Activated naive CD4-positive, alpha-beta T cell treated with anti-CD3 and anti-CD28 coated beads for 36 hours (primary cell): ENCODE measurements at regions not wholly inside any gene's neighbourhood (a gene's known extent, or its start where the extent isn't known, plus 50 kb on each side); places are given as distances from the start of the nearest gene placed in this dataset.

Source experiments
- CTCF ChIA-PET: fragments of 350-600 bp; sonication (Branson Sonifier 250); formaldehyde crosslinking; loops from one replicate; lab custom pipeline; 2021; ENCODE audit warnings: antibody characterized with exemption; lab: Charles Lee
- DNase-seq: peaks from one replicate; pipeline ENCODE4 v3.0.0-alpha.2; 2020
- H3K27ac Mint-ChIP-seq: one replicate; pipeline ENCODE4 v1.8.0; 2021; ENCODE audit warnings: mild to moderate bottlenecking, mixed read lengths
- H3K27me3 Mint-ChIP-seq: one replicate; pipeline ENCODE4 v1.8.0; 2021; ENCODE audit warnings: low read depth, mixed read lengths
- H3K36me3 Mint-ChIP-seq: one replicate; pipeline ENCODE4 v1.8.0; 2021; ENCODE audit warnings: low read depth, mixed read lengths
- H3K4me1 Mint-ChIP-seq: one replicate; pipeline ENCODE4 v1.8.0; 2021; ENCODE audit warnings: low read depth, mixed read lengths
- H3K4me3 Mint-ChIP-seq: one replicate; pipeline ENCODE4 v1.8.0; 2021; ENCODE audit warnings: mild to moderate bottlenecking, moderate library complexity, mixed read lengths
- H3K9me3 Mint-ChIP-seq: one replicate; pipeline ENCODE4 v1.8.0; 2021; ENCODE audit warnings: mixed read lengths
- intact Hi-C: fragments of 100-400 bp; cut with micrococcal nuclease; formaldehyde crosslinking; loops from one replicate; pipeline ENCODE4 v1.15.1; 2023

GRCh38 chr13:74573654-74574053 is 439.4 kb upstream of the KLF12 start:
- DNase-seq, result peak; percentile 57
- Mint-ChIP-seq H3K27ac (no peak overlapping the region), H3K9me3 (no peaks in the 10 kb centered on the region), H3K4me1 (peaks cover 10% of the 10 kb centered on the region), H3K27me3 (peaks cover 20% of the 10 kb centered on the region), H3K4me3 (no peak overlapping the region), H3K36me3 (no peaks in the 10 kb centered on the region)
- intact Hi-C loops, result loop anchor here (1.0 to 10.0 kb wide), 4 partner anchors 439 to 819 kb away; partner anchors contain the start of gene KLF12
- CTCF ChIA-PET, result interaction anchor here (0.9 kb wide), 1 partner anchor 312 kb away, joined by 3 read pairs; no protein-coding TSS in a partner anchor

- Mint-ChIP-seq H3K9me3 (no peaks in the 10 kb centered on the region), H3K27me3 (peaks cover 20% of the 10 kb centered on the region), H3K36me3 (no peaks in the 10 kb centered on the region), H3K27ac (no peak overlapping the region), H3K4me3 (no peak overlapping the region), H3K4me1 (peaks cover 10% of the 10 kb centered on the region)
- CTCF ChIA-PET, result interaction anchor here (0.8 kb wide), 1 partner anchor 9 kb away, joined by 3 read pairs; no protein-coding TSS in a partner anchor
- DNase-seq, result no peak
- intact Hi-C loops, result loop anchor here (10.0 kb wide), 3 partner anchors 437 to 817 kb away; partner anchors contain the start of gene KLF12
These were observed 437.6 kb upstream of the KLF12 start for GRCh38 chr13:74571811-74572210.

- peaks cover 12% of the 10 kb centered on the region for H3K27me3 Mint-ChIP-seq
- intact Hi-C loops, result loop anchor here (10.0 kb wide), 3 partner anchors 436 to 816 kb away; partner anchors contain the start of gene KLF12
- no peak for DNase-seq
- no peak overlapping the region for H3K4me3 Mint-ChIP-seq
- H3K36me3 Mint-ChIP-seq, result no peaks in the 10 kb centered on the region
- H3K9me3 Mint-ChIP-seq, result no peaks in the 10 kb centered on the region
- CTCF ChIA-PET, result interaction anchor here (0.7 kb wide), 1 partner anchor 1447 kb away, joined by 3 read pairs; no protein-coding TSS in a partner anchor
- H3K4me1 Mint-ChIP-seq, result peaks cover 6% of the 10 kb centered on the region
- no peak overlapping the region for H3K27ac Mint-ChIP-seq
These were observed 436.6 kb upstream of the KLF12 start for GRCh38 chr13:74570834-74571233.

GRCh38 chr13:74570046-74570445 is 435.8 kb upstream of the KLF12 start:
- CTCF ChIA-PET, result interaction anchor here (0.7 kb wide), 1 partner anchor 1447 kb away, joined by 3 read pairs; no protein-coding TSS in a partner anchor
- intact Hi-C loops, result loop anchor here (10.0 kb wide), 3 partner anchors 435 to 815 kb away; partner anchors contain the start of gene KLF12
- no peaks in the 10 kb centered on the region for H3K36me3 Mint-ChIP-seq
- DNase-seq, result no peak
- no peak overlapping the region for H3K27ac Mint-ChIP-seq
- no peak overlapping the region for H3K4me3 Mint-ChIP-seq
- H3K9me3 Mint-ChIP-seq, result no peaks in the 10 kb centered on the region
- H3K4me1 Mint-ChIP-seq, result peaks cover 2% of the 10 kb centered on the region
- H3K27me3 Mint-ChIP-seq, result peaks cover 11% of the 10 kb centered on the region

- H3K36me3 Mint-ChIP-seq, result no peaks in the 10 kb centered on the region
These were observed 435.0 kb upstream of the KLF12 start for GRCh38 chr13:74569251-74569650.

GRCh38 chr13:74567485-74567884 is 433.3 kb upstream of the KLF12 start:
- DNase-seq, result no peak
- Mint-ChIP-seq H3K4me3 (no peak overlapping the region), H3K4me1 (no peaks in the 10 kb centered on the region), H3K36me3 (no peaks in the 10 kb centered on the region), H3K27me3 (no peaks in the 10 kb centered on the region), H3K27ac (no peak overlapping the region), H3K9me3 (no peaks in the 10 kb centered on the region)
- intact Hi-C loops, result no loop called here
- CTCF ChIA-PET, result no interaction called here

More at GRCh38 chr13:74569251-74569650, 435.0 kb upstream of the KLF12 start:
- no peak for DNase-seq
- Mint-ChIP-seq H3K4me1 (no peaks in the 10 kb centered on the region), H3K27me3 (peaks cover 3% of the 10 kb centered on the region), H3K9me3 (no peaks in the 10 kb centered on the region), H3K4me3 (no peak overlapping the region), H3K27ac (no peak overlapping the region)
- CTCF ChIA-PET, result interaction anchor here (0.6 kb wide), 1 partner anchor 589 kb away, joined by 3 read pairs; no protein-coding TSS in a partner anchor
- intact Hi-C loops, result no loop called here

- CTCF ChIA-PET, result no interaction called here
- H3K27ac Mint-ChIP-seq, result no peak overlapping the region
- H3K9me3 Mint-ChIP-seq, result no peaks in the 10 kb centered on the region
- intact Hi-C loops, result no loop called here
- no peaks in the 10 kb centered on the region for H3K36me3 Mint-ChIP-seq
- no peak for DNase-seq
- H3K4me1 Mint-ChIP-seq, result no peaks in the 10 kb centered on the region
- H3K4me3 Mint-ChIP-seq, result no peak overlapping the region
- no peaks in the 10 kb centered on the region for H3K27me3 Mint-ChIP-seq
These were observed 428.2 kb upstream of the KLF12 start for GRCh38 chr13:74562381-74562780.

- DNase-seq, result no peak
- no peaks in the 10 kb centered on the region for H3K4me1 Mint-ChIP-seq
- H3K4me3 Mint-ChIP-seq, result no peak overlapping the region
- CTCF ChIA-PET, result no interaction called here
- no peaks in the 10 kb centered on the region for H3K27me3 Mint-ChIP-seq
- H3K36me3 Mint-ChIP-seq, result no peaks in the 10 kb centered on the region
- intact Hi-C loops, result no loop called here
- no peaks in the 10 kb centered on the region for H3K9me3 Mint-ChIP-seq
- no peak overlapping the region for H3K27ac Mint-ChIP-seq
These were observed 427.0 kb upstream of the KLF12 start for GRCh38 chr13:74561155-74561554.

- DNase-seq, result no peak
- no peaks in the 10 kb centered on the region for H3K27me3 Mint-ChIP-seq
- H3K9me3 Mint-ChIP-seq, result no peaks in the 10 kb centered on the region
- no peak overlapping the region for H3K4me3 Mint-ChIP-seq
- H3K27ac Mint-ChIP-seq, result no peak overlapping the region
- H3K36me3 Mint-ChIP-seq, result no peaks in the 10 kb centered on the region
- intact Hi-C loops, result no loop called here
- CTCF ChIA-PET, result no interaction called here
- no peaks in the 10 kb centered on the region for H3K4me1 Mint-ChIP-seq
These were observed 426.1 kb upstream of the KLF12 start for GRCh38 chr13:74560325-74560724.

- H3K4me3 Mint-ChIP-seq, result no peak overlapping the region
- no peaks in the 10 kb centered on the region for H3K9me3 Mint-ChIP-seq
- no peaks in the 10 kb centered on the region for H3K36me3 Mint-ChIP-seq
- H3K27ac Mint-ChIP-seq, result no peak overlapping the region
- intact Hi-C loops, result no loop called here
- DNase-seq, result no peak
- no peaks in the 10 kb centered on the region for H3K27me3 Mint-ChIP-seq
- CTCF ChIA-PET, result no interaction called here
- H3K4me1 Mint-ChIP-seq, result no peaks in the 10 kb centered on the region
These were observed 423.7 kb upstream of the KLF12 start for GRCh38 chr13:74557870-74558269.

- H3K4me3 Mint-ChIP-seq, result no peak overlapping the region
These were observed 421.6 kb upstream of the KLF12 start for GRCh38 chr13:74555651-74556420.

GRCh38 chr13:74555276-74555625 is 421.0 kb upstream of the KLF12 start:
- no peaks in the 10 kb centered on the region for H3K9me3 Mint-ChIP-seq
- CTCF ChIA-PET, result no interaction called here
- H3K4me1 Mint-ChIP-seq, result no peaks in the 10 kb centered on the region
- no peaks in the 10 kb centered on the region for H3K27me3 Mint-ChIP-seq
- DNase-seq, result no peak
- intact Hi-C loops, result no loop called here
- no peak overlapping the region for H3K4me3 Mint-ChIP-seq
- H3K36me3 Mint-ChIP-seq, result no peaks in the 10 kb centered on the region
- no peak overlapping the region for H3K27ac Mint-ChIP-seq

More at GRCh38 chr13:74555651-74556420, 421.6 kb upstream of the KLF12 start:
- Mint-ChIP-seq H3K9me3 (no peaks in the 10 kb centered on the region), H3K4me1 (no peaks in the 10 kb centered on the region), H3K36me3 (no peaks in the 10 kb centered on the region), H3K27me3 (no peaks in the 10 kb centered on the region), H3K27ac (no peak overlapping the region)
- DNase-seq, result no peak
- intact Hi-C loops, result no loop called here
- CTCF ChIA-PET, result no interaction called here
